ENCODE measurements at regions not wholly inside any gene's neighbourhood (a gene's known extent, or its start where the extent isn't known, plus 50 kb on each side); places are given as distances from the start of the nearest gene placed in this dataset.

DNA sequence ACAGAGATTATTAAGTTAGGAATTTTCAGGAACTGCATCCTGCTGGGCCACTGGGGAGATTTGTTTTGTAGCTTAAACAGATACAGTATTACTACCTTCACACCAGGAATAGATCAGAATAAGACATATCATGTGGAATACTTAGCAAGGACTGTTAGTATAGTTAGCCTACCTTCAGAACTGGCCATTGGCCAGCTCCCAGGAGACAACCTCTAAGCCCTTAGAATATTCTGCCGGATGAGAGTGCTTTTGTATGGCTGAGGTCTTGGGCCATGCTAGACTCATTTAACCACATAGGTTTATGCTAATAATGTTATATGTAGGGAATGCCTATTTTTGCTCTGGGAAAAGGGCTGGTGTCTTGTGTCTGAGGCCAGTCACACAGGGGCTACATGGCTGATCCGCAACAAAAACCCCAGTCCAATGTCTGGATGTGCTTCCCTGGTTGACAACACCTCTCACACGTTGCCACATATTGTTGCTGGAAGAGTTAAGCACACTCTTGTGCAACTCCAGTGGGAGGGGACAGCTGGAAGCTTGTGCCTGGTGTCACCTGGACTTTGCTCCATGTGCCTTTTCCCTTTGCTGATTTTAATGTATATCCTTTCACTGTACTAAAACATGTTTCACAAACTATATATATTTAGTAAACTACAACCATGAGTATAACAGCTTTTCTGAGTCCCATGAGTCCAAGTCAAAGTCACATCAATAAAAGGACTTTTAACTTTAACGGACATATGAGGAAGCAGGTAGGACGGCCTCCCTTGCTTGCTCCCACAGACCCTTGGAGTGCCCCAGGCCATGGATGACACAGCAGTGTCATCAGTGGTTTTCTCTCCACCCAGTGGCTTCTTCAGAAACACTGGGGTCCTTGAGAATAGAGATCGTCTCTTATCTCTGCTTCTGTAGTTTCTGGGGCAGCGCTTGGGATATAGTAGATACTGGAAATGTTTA, 118.0 kb upstream of the C3orf80 start (continued):
- peak; percentile 86 for TF ChIP-seq FOSL2 (CRISPR knock-in tag; IDR thresholded peaks at IDR 0.05)
- peak; percentile 85 for TF ChIP-seq MEIS2 (CRISPR knock-in tag; IDR thresholded peaks at IDR 0.05)
- TF ChIP-seq SRSF1 (optimal IDR thresholded peaks at IDR 0.05; ENCODE audit: low read depth, low read length) = no peak
- TF ChIP-seq, protein P1, sequence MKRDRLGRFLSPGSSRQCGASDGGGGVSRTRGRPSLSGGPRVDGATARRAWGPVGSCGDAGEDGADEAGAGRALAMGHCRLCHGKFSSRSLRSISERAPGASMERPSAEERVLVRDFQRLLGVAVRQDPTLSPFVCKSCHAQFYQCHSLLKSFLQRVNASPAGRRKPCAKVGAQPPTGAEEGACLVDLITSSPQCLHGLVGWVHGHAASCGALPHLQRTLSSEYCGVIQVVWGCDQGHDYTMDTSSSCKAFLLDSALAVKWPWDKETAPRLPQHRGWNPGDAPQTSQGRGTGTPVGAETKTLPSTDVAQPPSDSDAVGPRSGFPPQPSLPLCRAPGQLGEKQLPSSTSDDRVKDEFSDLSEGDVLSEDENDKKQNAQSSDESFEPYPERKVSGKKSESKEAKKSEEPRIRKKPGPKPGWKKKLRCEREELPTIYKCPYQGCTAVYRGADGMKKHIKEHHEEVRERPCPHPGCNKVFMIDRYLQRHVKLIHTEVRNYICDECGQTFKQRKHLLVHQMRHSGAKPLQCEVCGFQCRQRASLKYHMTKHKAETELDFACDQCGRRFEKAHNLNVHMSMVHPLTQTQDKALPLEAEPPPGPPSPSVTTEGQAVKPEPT (CRISPR knock-in tag; IDR thresholded peaks at IDR 0.05; ENCODE audit: low read depth) = 0 out of 2 replicates have a peak, but pooled peaks have one; percentile 51
- TF ChIP-seq KLF16 (CRISPR knock-in tag; IDR thresholded peaks at IDR 0.05) = peak in 1 of 2 experiments; percentile 95; a peak in 2 of 4 replicates
- no peak; the same call in 1 of the 2 replicates for TF ChIP-seq ZNF775 (CRISPR knock-in tag; IDR thresholded peaks at IDR 0.05; ENCODE audit: borderline replicate concordance)
- no peak for TF ChIP-seq PREB (CRISPR knock-in tag; IDR thresholded peaks at IDR 0.05)
- TF ChIP-seq ATF2 (CRISPR knock-in tag; IDR thresholded peaks at IDR 0.05) = peak; percentile 82
- no peak for TF ChIP-seq ZKSCAN1 (IDR thresholded peaks at IDR 0.05; ENCODE audit: low read length)
- no peak for TF ChIP-seq ZNF790 (CRISPR knock-in tag; IDR thresholded peaks at IDR 0.05; ENCODE audit: borderline replicate concordance)
- peak; percentile 66 for TF ChIP-seq RBFOX2 (IDR thresholded peaks at IDR 0.05; ENCODE audit: low read depth, low read length)
- peak; percentile 39 for TF ChIP-seq NFE2 (CRISPR knock-in tag; IDR thresholded peaks at IDR 0.05)
- TF ChIP-seq TFDP1 (CRISPR knock-in tag; IDR thresholded peaks at IDR 0.05; ENCODE audit: borderline replicate concordance) = peak; percentile 63; the same call in 1 of the 2 replicates
- no peak for TF ChIP-seq CENPT (CRISPR knock-in tag; IDR thresholded peaks at IDR 0.05; ENCODE audit: low read depth)
- no peak for TF ChIP-seq ZNF460 (CRISPR knock-in tag; IDR thresholded peaks at IDR 0.05; ENCODE audit: borderline replicate concordance)
- TF ChIP-seq ZNF709 (CRISPR knock-in tag; IDR thresholded peaks at IDR 0.05) = peak; percentile 58; the same call in 1 of the 2 replicates
- 0 out of 2 replicates have a peak, but pooled peaks have one; percentile 5 for TF ChIP-seq SATB2 (CRISPR knock-in tag; IDR thresholded peaks at IDR 0.05)
- TF ChIP-seq, protein P2, sequence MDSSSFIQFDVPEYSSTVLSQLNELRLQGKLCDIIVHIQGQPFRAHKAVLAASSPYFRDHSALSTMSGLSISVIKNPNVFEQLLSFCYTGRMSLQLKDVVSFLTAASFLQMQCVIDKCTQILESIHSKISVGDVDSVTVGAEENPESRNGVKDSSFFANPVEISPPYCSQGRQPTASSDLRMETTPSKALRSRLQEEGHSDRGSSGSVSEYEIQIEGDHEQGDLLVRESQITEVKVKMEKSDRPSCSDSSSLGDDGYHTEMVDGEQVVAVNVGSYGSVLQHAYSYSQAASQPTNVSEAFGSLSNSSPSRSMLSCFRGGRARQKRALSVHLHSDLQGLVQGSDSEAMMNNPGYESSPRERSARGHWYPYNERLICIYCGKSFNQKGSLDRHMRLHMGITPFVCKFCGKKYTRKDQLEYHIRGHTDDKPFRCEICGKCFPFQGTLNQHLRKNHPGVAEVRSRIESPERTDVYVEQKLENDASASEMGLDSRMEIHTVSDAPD (CRISPR knock-in tag; IDR thresholded peaks at IDR 0.05) = 0 out of 2 replicates have a peak, but pooled peaks have one; percentile 35
- TF ChIP-seq, protein P3, sequence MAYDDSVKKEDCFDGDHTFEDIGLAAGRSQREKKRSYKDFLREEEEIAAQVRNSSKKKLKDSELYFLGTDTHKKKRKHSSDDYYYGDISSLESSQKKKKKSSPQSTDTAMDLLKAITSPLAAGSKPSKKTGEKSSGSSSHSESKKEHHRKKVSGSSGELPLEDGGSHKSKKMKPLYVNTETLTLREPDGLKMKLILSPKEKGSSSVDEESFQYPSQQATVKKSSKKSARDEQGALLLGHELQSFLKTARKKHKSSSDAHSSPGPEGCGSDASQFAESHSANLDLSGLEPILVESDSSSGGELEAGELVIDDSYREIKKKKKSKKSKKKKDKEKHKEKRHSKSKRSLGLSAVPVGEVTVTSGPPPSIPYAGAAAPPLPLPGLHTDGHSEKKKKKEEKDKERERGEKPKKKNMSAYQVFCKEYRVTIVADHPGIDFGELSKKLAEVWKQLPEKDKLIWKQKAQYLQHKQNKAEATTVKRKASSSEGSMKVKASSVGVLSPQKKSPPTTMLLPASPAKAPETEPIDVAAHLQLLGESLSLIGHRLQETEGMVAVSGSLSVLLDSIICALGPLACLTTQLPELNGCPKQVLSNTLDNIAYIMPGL (CRISPR knock-in tag; IDR thresholded peaks at IDR 0.05; ENCODE audit: borderline replicate concordance in 1 of 2, low read depth in 1 of 2) = peak; percentile 53 to 60; a peak in 3 of 4 replicates
